ENCODE measurements at regions not wholly inside any gene's neighbourhood (a gene's known extent, or its start where the extent isn't known, plus 50 kb on each side); places are given as distances from the start of the nearest gene placed in this dataset.

- DNase-seq (ENCODE audit: low spot score) = no peak
Measured at GRCh38 chr15:25182098-25182478, 227.3 kb downstream of the SNRPN start.

GRCh38 chr15:25182736-25183445 is 228.1 kb downstream of the SNRPN start:
- DNase-seq (ENCODE audit: low spot score) = no peak

GRCh38 chr15:25183581-25184251 is 228.9 kb downstream of the SNRPN start:
- no peak for DNase-seq (ENCODE audit: low spot score)

GRCh38 chr15:25184356-25185155 is 229.8 kb downstream of the SNRPN start:
- no peak for DNase-seq (ENCODE audit: low spot score)

GRCh38 chr15:25185156-25185710 is 230.4 kb downstream of the SNRPN start:
- DNase-seq (ENCODE audit: low spot score) = no peak

- no peak for DNase-seq (ENCODE audit: low spot score)
Measured at GRCh38 chr15:25185791-25186190, 231.0 kb downstream of the SNRPN start.

GRCh38 chr15:25186411-25186810 is 231.6 kb downstream of the SNRPN start:
- no peak for DNase-seq (ENCODE audit: low spot score)

- no peak for DNase-seq (ENCODE audit: low spot score)
Measured at GRCh38 chr15:25186906-25187645, 232.3 kb downstream of the SNRPN start.

GRCh38 chr15:25188051-25188450 is 233.3 kb downstream of the SNRPN start:
- DNase-seq (ENCODE audit: low spot score) = no peak

- no peak for DNase-seq (ENCODE audit: low spot score)
Measured at GRCh38 chr15:25188551-25189101, 233.8 kb downstream of the SNRPN start.

GRCh38 chr15:25189551-25189950 is 234.8 kb downstream of the SNRPN start:
- DNase-seq (ENCODE audit: low spot score) = no peak

- DNase-seq (ENCODE audit: low spot score) = no peak
Measured at GRCh38 chr15:25192651-25193050, 237.9 kb downstream of the SNRPN start.

- DNase-seq (ENCODE audit: low spot score) = no peak
Measured at GRCh38 chr15:25207369-25207768, 231.5 kb downstream of the UBE3A start.

- DNase-seq (ENCODE audit: low spot score) = no peak
Measured at GRCh38 chr15:25208735-25209134, 230.1 kb downstream of the UBE3A start.

GRCh38 chr15:25220834-25221233 is 218.0 kb downstream of the UBE3A start:
- no peak for DNase-seq (ENCODE audit: low spot score)

- no peak for DNase-seq (ENCODE audit: low spot score)
Measured at GRCh38 chr15:25224396-25224795, 214.4 kb downstream of the UBE3A start.

GRCh38 chr15:25226360-25226759 is 212.5 kb downstream of the UBE3A start:
- DNase-seq (ENCODE audit: low spot score) = no peak

- DNase-seq (ENCODE audit: low spot score) = no peak
Measured at GRCh38 chr15:25228261-25228660, 210.6 kb downstream of the UBE3A start.

- DNase-seq (ENCODE audit: low spot score) = no peak
Measured at GRCh38 chr15:25230442-25230841, 208.4 kb downstream of the UBE3A start.

GRCh38 chr15:25233766-25234350 is 205.0 kb downstream of the UBE3A start:
- no peak for DNase-seq (ENCODE audit: low spot score)

- no peak for DNase-seq (ENCODE audit: low spot score)
Measured at GRCh38 chr15:25234831-25235230, 204.0 kb downstream of the UBE3A start.

All from NAMALWA (cell line).